GM12892 (cell line): ENCODE measurements at regions not wholly inside any gene's neighbourhood (a gene's known extent, or its start where the extent isn't known, plus 50 kb on each side); places are given as distances from the start of the nearest gene placed in this dataset.

Source experiments
- POLR2A ChIP-seq: IDR thresholded peaks from 2 replicates; pipeline ENCODE4 v1.6.1; 2011; ENCODE audit warnings: low read depth, low read length, control low read depth
- POLR2AphosphoS5 ChIP-seq: IDR thresholded peaks from 2 replicates; pipeline ENCODE4 v1.6.1; 2011; ENCODE audit warnings: low read depth, low read length, control low read depth

- TF ChIP-seq POLR2AphosphoS5 (no peak), POLR2A (no peak)
These were observed 388.5 kb upstream of the FANCL start for GRCh38 chr2:58629545-58630119.
